Activated CD4-positive, CD25-positive, alpha-beta regulatory T cell (primary cell): ENCODE measurements at regions not wholly inside any gene's neighbourhood (a gene's known extent, or its start where the extent isn't known, plus 50 kb on each side); places are given as distances from the start of the nearest gene placed in this dataset.
"Not testable (repeated sequence)": the region's sequence is repeated elsewhere in the genome, so short reads cannot be mapped to it uniquely, and the experiment has no call there.

Experiments
- DNase-seq, 4 experiments: peaks; one replicate each; lab custom pipeline; 2025; lab: John Stamatoyannopoulos, UW

- DNase-seq = no peak
These were observed 408.2 kb downstream of the SEC14L1 start for GRCh38 chr17:77548967-77549366.

- DNase-seq = no peak
These were observed 408.7 kb upstream of the TNRC6C start for GRCh38 chr17:77549726-77550366.

DNA sequence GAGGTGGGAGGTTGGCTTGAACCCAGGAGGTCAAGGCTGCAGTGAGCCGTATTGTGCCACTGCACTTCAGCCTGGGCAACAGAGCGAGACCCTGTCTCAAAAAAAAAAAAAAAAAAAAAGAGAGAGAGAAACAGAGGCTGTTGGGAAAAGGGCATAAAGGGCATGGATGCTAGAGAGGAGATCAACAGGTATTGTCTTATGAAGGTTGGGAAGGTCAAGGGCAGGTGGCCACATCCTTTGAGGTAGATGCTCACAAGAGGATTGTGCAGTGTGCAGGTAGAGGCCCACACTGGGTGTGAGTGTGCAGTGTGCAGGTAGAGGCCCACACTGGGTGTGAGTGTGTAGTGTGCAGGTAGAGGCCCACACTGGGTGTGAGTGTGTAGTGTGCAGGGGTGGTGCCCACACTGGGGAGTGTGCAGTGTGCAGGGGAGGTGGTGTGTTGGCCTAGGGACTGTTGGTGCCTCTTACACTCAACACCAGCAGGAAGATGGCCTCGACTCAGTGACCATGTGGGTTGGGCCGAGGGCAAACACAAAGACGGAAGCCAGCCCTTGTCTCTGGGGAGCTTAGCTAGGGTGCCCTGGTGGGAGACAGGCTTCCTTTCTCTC is 404.9 kb upstream of the TNRC6C start:
- no peak for DNase-seq

DNA sequence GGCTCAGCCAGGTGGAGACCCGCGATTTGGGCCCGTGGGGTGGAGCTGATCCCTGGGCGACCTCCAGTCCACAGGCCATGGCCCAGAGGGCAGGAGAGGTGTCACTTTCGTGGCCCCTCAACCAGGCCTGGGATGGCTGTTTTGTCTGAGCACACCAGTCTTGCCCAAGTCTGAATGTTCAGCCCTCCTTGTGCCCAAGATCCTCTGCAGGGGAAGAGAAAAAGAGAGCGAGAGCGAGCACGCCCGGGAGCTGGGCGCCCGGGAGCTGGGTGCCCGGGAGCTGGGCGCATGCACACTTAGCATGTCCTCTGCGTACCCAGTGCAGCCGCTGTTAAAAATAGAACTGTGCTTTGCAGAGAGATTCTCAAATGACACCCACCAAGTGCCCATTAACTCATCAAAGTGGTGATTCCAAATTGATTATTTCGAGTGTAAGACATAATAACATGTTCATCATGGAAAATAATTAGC is 403.3 kb upstream of the TNRC6C start:
- no peak for DNase-seq

DNA sequence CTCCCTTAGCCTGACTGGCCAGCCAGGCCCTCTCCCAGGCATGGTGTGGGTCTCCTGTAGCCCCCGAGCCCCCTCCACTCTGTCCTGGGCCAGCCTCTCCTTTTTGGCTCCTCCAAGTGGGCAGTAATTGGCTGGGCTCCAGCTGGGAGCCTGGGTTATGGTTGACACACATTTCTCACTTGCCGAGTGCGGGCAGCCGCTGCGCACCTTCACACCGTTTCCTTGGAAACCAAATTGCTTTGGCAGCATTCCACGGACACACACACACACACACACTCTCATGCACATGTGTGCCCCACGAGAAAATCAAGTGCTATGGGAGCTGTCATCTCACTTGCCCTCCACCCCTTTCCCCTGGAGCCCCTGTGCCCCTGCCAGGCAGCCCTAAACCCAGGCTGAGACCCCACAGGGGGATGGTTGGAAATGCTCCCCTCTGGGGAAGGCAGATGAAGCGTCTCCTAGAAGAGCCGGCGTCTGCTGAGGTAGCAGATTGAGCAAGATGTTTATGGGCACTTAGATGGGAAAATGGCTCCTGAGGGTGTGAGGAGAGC is 402.7 kb upstream of the TNRC6C start:
- no peak for DNase-seq

DNA sequence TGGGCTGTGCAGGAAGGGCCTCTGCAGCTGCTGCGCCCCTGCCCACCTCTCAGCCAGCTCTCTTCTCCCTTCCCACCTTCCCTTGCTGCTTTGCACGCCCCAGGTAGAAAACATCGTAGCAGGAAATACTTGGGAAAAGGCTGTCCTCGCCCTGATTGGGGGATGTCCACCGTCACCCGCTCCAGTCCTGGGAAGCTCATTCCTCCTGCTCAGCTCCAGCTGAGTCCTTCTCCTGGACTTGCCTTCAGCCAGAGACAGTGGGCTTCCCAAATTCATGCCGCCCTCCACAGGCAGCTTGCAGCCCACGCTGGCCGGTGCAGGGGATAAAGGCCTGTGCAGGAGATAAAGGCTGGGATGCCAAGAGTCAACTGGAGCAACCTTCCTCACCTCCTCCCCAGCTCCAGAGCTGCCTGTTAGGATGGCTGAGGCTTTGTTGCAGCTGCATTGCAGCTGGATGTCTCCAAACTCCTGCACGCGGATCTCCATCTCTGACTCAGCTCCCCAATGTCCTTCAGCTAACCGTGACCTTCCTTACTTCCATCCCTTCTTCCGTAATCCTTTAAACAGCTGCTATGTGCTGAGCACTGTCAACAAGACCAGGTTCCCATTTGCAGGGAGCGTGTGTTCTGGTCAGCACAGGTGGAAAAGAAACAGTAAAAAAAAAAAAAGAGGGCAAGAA is 402.0 kb upstream of the TNRC6C start:
- DNase-seq = no peak

GRCh38 chr17:77558846-77559626 is 399.5 kb upstream of the TNRC6C start:
- DNase-seq = no peak

GRCh38 chr17:77560381-77560780 is 398.1 kb upstream of the TNRC6C start:
- DNase-seq = no peak

DNA sequence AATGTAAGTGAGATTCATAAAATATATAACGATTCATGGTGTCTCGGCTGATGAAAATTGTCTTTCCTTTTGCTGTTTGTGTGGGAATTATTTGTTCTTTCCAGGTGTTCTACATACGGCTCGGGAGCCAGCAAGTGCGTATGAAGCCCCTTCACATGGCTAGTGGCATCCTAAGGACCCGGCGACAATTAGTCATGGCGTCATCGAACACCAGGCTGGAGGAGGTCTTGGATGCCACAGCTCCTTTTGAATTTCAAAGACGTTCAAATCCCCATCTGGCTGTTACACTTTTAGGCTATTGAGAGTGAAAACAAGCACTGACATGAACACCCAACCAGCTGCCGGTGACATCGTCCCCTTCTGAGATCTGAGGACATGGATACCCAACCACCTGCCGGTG is 397.7 kb upstream of the TNRC6C start:
- no peak for DNase-seq

- not testable (repeated sequence) for DNase-seq
These were observed 396.1 kb upstream of the TNRC6C start for GRCh38 chr17:77562361-77562760.

- DNase-seq = no peak
These were observed 394.9 kb upstream of the TNRC6C start for GRCh38 chr17:77563439-77564102.

DNA sequence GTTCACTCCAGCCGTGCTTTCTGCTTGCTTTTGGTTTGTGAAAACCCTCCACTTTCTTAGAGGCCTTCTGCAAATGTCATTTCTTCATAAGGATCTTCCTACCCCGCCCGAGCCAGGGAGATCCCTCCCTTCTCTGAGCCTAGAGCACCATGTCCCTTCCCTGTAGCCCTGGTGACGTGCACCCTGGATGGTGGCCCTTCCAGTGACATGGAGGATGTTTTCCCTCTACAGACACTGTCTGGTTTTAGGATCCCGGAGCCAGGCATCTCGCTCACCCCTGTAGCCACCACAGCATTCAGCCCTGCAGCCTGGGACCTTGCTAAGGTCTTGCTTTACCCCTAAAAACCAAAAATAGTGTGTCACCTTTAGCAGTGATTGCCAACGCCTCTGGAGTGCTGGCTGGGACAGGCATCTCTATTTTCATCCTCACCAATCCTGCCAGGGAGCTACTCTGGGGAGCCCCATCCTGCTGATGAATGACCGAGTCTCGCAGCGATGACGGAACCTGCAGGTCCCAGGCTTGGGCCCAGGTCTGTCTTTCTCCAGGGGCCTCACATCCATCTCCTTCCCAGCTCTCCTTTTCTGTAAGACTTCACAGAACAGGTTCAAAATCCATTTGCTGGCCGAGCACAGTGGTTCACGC is 394.1 kb upstream of the TNRC6C start:
- no peak for DNase-seq

DNA sequence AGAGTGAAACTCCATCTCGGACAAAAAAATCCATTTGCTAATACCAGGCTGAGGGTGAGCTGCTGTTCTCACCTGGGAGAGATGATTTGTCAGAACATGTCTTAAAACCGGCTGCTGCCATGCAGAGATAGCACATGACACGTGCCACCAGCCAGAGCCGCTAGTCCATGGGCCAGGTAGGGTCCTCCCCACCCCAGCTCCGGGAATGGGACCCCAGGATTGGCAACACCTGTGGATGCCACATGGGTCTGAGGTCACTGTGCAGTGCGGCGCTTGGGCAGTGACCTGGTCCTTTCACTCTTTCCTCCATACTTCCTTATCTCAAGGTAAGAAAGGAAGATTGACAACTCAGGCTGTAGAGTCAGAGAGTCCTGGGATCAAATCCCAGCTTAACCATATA is 393.3 kb upstream of the TNRC6C start:
- no peak for DNase-seq

GRCh38 chr17:77566151-77566550 is 392.4 kb upstream of the TNRC6C start:
- no peak for DNase-seq

DNA sequence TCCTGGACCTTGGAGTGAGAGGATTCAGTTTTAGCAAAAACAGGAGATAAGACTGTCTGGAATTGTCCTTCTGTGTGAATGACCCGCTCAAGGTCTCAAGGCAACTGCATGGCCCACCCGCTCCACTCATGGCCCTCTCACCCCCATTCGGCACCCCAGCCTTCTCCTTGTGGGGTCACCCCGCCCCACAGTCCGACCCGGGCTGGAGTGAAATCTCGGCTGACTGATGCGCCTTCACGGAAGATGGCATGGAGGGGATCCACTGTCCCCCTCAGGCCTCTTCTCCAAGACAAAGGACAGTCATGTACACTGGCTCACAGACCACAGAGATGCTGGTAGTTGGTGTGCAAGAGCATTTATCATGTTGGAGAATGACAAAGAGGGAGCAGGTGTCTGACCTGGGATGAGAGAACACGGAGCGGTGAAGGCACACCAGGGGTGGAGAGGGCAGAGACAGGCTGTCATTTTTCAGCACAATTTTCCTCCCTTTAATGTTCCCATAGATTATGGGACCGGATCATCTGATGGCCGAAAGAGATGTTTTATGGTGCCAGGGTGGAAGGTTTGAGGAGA is 391.9 kb upstream of the TNRC6C start:
- DNase-seq = no peak

DNA sequence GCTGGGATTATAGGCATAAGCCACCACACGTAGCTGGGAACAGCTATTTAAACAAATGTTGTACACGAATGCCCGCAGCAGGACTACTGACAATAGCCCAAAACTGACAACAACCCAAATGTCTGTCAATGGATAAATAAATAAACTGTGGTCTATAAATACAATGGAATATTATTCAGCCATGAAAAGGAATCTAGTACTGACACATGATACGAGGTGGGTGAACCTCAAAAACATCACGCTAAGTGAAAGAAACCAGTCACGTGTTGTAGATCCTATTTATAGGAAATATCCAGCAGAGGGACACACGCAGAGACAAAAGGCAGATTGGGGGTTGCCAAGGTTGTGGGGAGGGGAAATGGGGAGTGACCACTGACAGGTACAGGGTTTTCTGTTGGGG is 390.0 kb upstream of the TNRC6C start:
- no peak for DNase-seq

DNA sequence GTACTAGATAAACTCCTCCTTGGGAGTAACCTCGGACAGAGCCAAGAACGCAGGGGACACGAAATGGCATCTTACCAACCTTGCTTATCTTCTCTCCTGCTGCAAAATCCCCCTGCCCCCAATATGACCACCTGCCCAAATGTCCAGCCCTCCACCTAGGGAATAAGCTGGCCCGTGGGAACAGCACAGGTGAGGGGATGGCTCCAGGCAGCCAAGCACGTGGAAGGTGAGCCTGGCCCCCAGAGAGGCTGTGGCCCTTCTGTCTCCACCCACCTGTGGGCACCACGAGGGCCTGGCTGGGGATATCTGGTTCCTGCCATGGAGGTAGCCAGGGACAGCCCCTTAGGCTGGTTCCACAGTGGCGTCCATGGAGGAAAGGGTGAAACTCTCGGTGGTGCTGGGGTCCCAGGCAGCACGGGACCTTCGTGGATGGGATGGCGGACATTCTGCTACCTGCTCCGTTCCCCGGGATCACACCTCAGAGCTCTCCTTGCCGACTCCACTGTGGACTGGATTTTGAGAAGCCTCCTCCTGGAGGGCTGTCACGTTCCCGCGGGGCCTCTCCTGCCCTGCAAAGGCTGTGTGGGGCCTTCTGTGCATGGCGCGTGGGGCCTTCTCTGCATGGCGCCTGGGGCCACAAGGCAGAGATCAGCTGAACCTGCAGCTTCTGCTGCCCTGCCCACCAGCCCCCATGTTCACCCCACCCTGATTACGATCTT is 388.5 kb upstream of the TNRC6C start:
- no peak for DNase-seq

DNA sequence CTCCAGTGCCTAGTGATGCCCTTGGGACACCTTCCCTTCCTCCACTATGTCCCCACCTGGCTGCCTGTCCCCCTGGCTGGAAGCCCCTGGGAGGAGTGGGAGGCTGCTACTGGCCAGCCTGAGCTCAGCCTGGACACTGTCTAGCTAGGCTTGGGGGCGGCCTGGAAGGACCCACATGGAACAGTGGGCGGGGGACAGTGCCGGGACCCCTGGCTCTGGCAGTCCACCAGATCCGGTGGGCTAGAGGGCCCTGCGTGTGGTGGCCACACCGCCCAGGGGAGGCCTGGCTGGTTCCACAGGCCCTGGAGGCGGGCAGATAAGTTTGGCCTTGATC is 388.0 kb upstream of the TNRC6C start:
- DNase-seq = no peak

DNA sequence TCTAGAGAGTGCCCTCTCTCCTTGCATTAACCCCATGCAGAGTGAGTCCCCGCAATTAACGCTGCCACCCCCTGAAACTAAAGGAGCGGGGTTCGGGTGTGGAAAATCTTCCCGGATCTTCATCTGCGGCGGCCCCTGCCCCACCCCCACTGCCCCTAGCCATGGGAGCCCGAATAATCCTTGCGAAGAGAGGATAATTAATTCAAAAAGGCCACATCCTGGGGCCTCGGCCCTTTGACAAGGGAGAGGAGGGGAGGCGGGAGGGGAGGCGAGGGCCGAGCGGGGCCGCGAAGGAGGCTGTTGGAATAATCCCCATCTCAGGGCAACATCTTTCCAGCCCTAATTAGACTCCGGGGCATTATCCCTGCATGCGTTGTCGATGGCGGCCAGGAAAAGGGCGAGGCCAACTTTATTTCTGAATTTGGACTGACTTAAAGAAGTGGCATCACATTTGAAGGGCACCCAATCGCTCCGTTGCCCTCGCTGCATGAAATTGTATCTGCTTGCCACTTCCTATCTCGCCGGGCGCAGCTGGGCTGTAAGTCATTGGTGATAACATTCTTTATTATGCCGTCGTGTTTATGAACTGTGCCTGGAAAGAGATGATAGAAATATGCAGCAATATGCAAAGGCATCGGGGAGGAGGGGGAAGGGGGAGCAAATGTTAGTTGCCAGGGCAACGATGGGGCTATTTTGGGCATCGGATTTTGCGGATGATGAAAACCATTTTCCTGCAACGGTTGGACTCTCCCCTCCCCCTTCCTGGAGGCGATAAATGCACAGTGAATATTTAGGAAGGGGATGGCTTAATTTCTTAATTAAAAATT is 387.1 kb upstream of the TNRC6C start:
- DNase-seq = no peak
